ENCODE measurements at regions not wholly inside any gene's neighbourhood (a gene's known extent, or its start where the extent isn't known, plus 50 kb on each side); places are given as distances from the start of the nearest gene placed in this dataset.
"Not testable (repeated sequence)": the region's sequence is repeated elsewhere in the genome, so short reads cannot be mapped to it uniquely, and the experiment has no call there.

GRCh38 chr5:62097361-62097760 lies 208.6 kb upstream of the KIF2A start:
- no peak for DNase-seq (ENCODE audit: low read depth)
- H3K4me3 ChIP-seq (ENCODE audit: low read depth, low read length), result no peak overlapping the region

- no peak overlapping the region for H3K4me3 ChIP-seq (ENCODE audit: low read depth, low read length)
- no peak for DNase-seq (ENCODE audit: low read depth)
Measured at GRCh38 chr5:62100201-62100600, 205.8 kb upstream of the KIF2A start.

GRCh38 chr5:62103863-62104262 lies 202.1 kb upstream of the KIF2A start:
- H3K4me3 ChIP-seq (ENCODE audit: low read depth, low read length); DNase-seq (ENCODE audit: low read depth): not testable (repeated sequence)

- no peak for DNase-seq (ENCODE audit: low read depth)
- no peak overlapping the region for H3K4me3 ChIP-seq (ENCODE audit: low read depth, low read length)
Measured at GRCh38 chr5:62111428-62111827, 194.6 kb upstream of the KIF2A start.

- DNase-seq (ENCODE audit: low read depth), result no peak
Measured at GRCh38 chr5:62112689-62113228, 193.2 kb upstream of the KIF2A start.

GRCh38 chr5:62115014-62115413 lies 191.0 kb upstream of the KIF2A start:
- no peak for DNase-seq (ENCODE audit: low read depth)

More at GRCh38 chr5:62112689-62113228, 193.2 kb upstream of the KIF2A start:
- no peak overlapping the region for H3K4me3 ChIP-seq (ENCODE audit: low read depth, low read length)

GRCh38 chr5:62124266-62124665 lies 181.7 kb upstream of the KIF2A start:
- no peak overlapping the region for H3K4me3 ChIP-seq (ENCODE audit: low read depth, low read length)
- DNase-seq (ENCODE audit: low read depth), result no peak

More at GRCh38 chr5:62115014-62115413, 191.0 kb upstream of the KIF2A start:
- no peak overlapping the region for H3K4me3 ChIP-seq (ENCODE audit: low read depth, low read length)

- H3K4me3 ChIP-seq (ENCODE audit: low read depth, low read length), result no peak overlapping the region
- DNase-seq (ENCODE audit: low read depth), result no peak
Measured at GRCh38 chr5:62126090-62126489, 179.9 kb upstream of the KIF2A start.

- no peak for DNase-seq (ENCODE audit: low read depth)
Measured at GRCh38 chr5:62127098-62127736, 178.8 kb upstream of the KIF2A start.

GRCh38 chr5:62130107-62130506 lies 175.9 kb upstream of the KIF2A start:
- H3K4me3 ChIP-seq (ENCODE audit: low read depth, low read length), result no peak overlapping the region
- DNase-seq (ENCODE audit: low read depth), result no peak

More at GRCh38 chr5:62127098-62127736, 178.8 kb upstream of the KIF2A start:
- no peak overlapping the region for H3K4me3 ChIP-seq (ENCODE audit: low read depth, low read length)

- no peak overlapping the region for H3K4me3 ChIP-seq (ENCODE audit: low read depth, low read length)
- no peak for DNase-seq (ENCODE audit: low read depth)
Measured at GRCh38 chr5:62132276-62132675, 173.7 kb upstream of the KIF2A start.

GRCh38 chr5:62133426-62133825 lies 172.6 kb upstream of the KIF2A start:
- no peak for DNase-seq (ENCODE audit: low read depth)
- H3K4me3 ChIP-seq (ENCODE audit: low read depth, low read length), result no peak overlapping the region

- DNase-seq (ENCODE audit: low read depth), result no peak
- no peak overlapping the region for H3K4me3 ChIP-seq (ENCODE audit: low read depth, low read length)
Measured at GRCh38 chr5:62134811-62135210, 171.2 kb upstream of the KIF2A start.

GRCh38 chr5:62137628-62138027 lies 168.4 kb upstream of the KIF2A start:
- no peak overlapping the region for H3K4me3 ChIP-seq (ENCODE audit: low read depth, low read length)
- DNase-seq (ENCODE audit: low read depth), result no peak

- no peak overlapping the region for H3K4me3 ChIP-seq (ENCODE audit: low read depth, low read length)
- DNase-seq (ENCODE audit: low read depth), result no peak
Measured at GRCh38 chr5:62138607-62139006, 167.4 kb upstream of the KIF2A start.

- no peak overlapping the region for H3K4me3 ChIP-seq (ENCODE audit: low read depth, low read length)
- no peak for DNase-seq (ENCODE audit: low read depth)
Measured at GRCh38 chr5:62139741-62140140, 166.3 kb upstream of the KIF2A start.

GRCh38 chr5:62142351-62142750 lies 163.7 kb upstream of the KIF2A start:
- no peak for DNase-seq (ENCODE audit: low read depth)
- no peak overlapping the region for H3K4me3 ChIP-seq (ENCODE audit: low read depth, low read length)

GRCh38 chr5:62143268-62144229 lies 162.5 kb upstream of the KIF2A start:
- no peak overlapping the region for H3K4me3 ChIP-seq (ENCODE audit: low read depth, low read length)

GRCh38 chr5:62144401-62145022 lies 161.5 kb upstream of the KIF2A start:
- DNase-seq (ENCODE audit: low read depth), result no peak
- no peak overlapping the region for H3K4me3 ChIP-seq (ENCODE audit: low read depth, low read length)

More at GRCh38 chr5:62143268-62144229, 162.5 kb upstream of the KIF2A start:
- no peak for DNase-seq (ENCODE audit: low read depth)

- no peak for DNase-seq (ENCODE audit: low read depth)
- H3K4me3 ChIP-seq (ENCODE audit: low read depth, low read length), result no peak overlapping the region
Measured at GRCh38 chr5:62149879-62150278, 156.1 kb upstream of the KIF2A start.
